ENCODE measurements at regions not wholly inside any gene's neighbourhood (a gene's known extent, or its start where the extent isn't known, plus 50 kb on each side); places are given as distances from the start of the nearest gene placed in this dataset.
A peak's percentile ranks its signal among the peaks of the same experiment; 100 is the strongest.

- no peak for DNase-seq (ENCODE audit: low read depth in 4 of 4, low spot score in 3 of 4)
Observed at GRCh38 chr17:72338304-72338703, 217.5 kb downstream of the SOX9 start.

GRCh38 chr17:72338847-72339790 lies 218.3 kb downstream of the SOX9 start:
- peak in 1 of 4 donors; percentile 53 for DNase-seq (ENCODE audit: low read depth in 4 of 4, low spot score in 3 of 4)

DNA sequence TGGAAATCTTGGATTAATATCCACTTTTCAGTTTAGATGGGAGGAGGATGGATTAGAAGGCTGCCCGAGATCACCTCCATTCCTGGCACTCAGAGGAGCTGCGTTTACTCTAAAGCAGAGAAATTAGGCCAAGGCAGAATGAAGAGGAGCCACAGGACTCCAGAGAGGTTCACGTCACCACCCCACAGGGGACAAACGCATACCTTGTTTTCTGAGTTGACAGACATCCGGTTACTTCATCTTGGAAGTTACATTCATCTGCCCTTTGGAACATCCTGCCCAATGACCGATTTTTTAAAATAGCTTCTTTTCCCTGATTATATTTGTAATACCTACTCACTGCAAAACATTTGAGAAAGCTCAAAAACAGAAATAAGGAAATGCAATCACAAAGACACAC lies 220.0 kb downstream of the SOX9 start:
- DNase-seq (ENCODE audit: low read depth in 4 of 4, low spot score in 3 of 4), result no peak

GRCh38 chr17:72342061-72342460 lies 221.2 kb downstream of the SOX9 start:
- no peak for DNase-seq (ENCODE audit: low read depth in 4 of 4, low spot score in 3 of 4)

- DNase-seq (ENCODE audit: low read depth in 4 of 4, low spot score in 3 of 4), result peak in 1 of 4 donors; percentile 49
Observed at GRCh38 chr17:72342627-72343527, 222.1 kb downstream of the SOX9 start.

DNA sequence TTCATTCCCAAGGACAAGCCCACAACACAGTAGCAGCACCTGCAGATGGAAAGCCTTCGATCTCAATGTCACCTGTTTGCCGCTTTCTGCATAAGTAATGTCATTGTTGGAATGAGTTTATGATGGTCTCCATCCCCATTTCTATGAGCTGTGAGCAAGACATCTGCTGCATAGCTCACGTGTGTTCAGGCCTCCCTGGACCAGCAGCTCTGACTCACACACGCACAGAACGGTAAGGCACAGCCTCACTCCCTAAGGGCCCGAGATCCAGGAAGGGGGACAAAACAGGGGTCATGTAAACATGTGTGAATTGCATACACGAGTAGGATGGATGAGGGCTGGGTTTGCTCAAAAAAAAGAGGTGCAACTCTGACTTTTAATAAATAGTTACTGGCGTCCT lies 223.1 kb downstream of the SOX9 start:
- no peak for DNase-seq (ENCODE audit: low read depth in 4 of 4, low spot score in 3 of 4)

GRCh38 chr17:72344613-72345012 lies 223.8 kb downstream of the SOX9 start:
- DNase-seq (ENCODE audit: low read depth in 4 of 4, low spot score in 3 of 4), result no peak

- DNase-seq (ENCODE audit: low read depth in 4 of 4, low spot score in 3 of 4), result no peak
Observed at GRCh38 chr17:72345088-72345487, 224.3 kb downstream of the SOX9 start.

- DNase-seq (ENCODE audit: low read depth in 4 of 4, low spot score in 3 of 4), result no peak
Observed at GRCh38 chr17:72345536-72345935, 224.7 kb downstream of the SOX9 start.

GRCh38 chr17:72346306-72346705 lies 225.5 kb downstream of the SOX9 start:
- DNase-seq (ENCODE audit: low read depth in 4 of 4, low spot score in 3 of 4), result no peak

- no peak for DNase-seq (ENCODE audit: low read depth in 4 of 4, low spot score in 3 of 4)
Observed at GRCh38 chr17:72349011-72349410, 228.2 kb downstream of the SOX9 start.

- DNase-seq (ENCODE audit: low read depth in 4 of 4, low spot score in 3 of 4), result no peak
Observed at GRCh38 chr17:72349491-72349995, 228.7 kb downstream of the SOX9 start.

DNA sequence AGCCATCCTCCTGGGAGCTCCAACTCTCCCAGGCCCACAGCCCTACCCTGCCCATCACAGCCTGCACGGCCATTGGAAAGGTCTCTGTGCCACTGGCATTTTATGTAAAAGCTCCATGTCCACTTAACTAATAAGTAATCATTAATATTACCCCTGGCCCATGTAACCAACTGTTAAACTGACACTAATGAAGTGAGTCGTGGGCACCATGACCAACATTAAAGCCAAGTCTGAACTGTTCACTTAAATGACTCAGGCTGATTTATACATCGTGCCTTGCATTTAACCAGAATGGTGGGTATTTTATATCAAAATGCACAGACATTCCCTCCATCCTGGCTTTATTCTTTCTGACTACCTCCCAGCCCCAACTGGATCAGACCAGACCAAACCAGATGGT lies 229.3 kb downstream of the SOX9 start:
- DNase-seq (ENCODE audit: low read depth in 4 of 4, low spot score in 3 of 4), result no peak

- no peak for DNase-seq (ENCODE audit: low read depth in 4 of 4, low spot score in 3 of 4)
Observed at GRCh38 chr17:72351365-72351764, 230.5 kb downstream of the SOX9 start.

DNA sequence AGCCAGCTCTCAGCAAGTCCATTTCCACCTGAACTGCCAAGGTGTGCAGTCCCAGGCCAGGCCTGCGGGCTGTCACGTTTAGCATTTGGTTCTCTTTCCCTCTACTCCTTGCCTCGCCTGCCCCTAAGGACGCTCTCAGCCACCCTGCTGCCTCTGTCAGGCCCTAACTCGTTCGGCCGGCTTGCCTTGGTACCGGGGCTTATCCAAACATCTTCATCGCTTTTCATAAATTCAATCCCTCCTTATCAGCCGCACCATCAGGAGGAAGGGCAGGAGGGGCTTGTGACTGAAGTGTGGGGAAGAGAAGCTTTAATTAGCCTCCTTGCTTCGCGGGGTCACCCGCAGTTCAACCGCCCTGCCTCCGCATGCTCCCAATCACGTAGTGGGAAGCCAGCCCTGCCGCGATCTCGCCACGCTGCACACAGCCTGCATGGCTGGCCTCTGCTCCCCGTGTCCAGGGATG lies 231.1 kb downstream of the SOX9 start:
- DNase-seq (ENCODE audit: low read depth in 4 of 4, low spot score in 3 of 4), result no peak

DNA sequence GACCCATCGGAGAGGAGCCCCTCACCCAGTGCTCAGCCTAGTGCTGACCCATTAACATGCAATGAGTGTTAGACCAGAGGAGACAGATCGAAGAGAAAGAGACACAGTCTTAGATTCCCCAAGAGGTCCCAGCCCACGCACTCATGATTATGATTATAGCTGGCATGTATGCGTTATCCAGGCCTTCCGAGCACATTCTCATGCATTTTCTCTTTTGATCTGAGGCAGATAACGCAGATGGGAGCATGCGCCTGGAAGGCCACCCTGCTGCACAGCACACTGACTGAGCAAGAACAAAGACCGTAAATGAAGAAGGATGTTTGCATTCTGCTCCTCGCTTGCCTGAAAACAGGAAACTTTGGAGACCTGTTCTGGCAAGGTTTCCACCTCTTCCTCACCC lies 232.7 kb downstream of the SOX9 start:
- DNase-seq (ENCODE audit: low read depth in 4 of 4, low spot score in 3 of 4), result no peak

DNA sequence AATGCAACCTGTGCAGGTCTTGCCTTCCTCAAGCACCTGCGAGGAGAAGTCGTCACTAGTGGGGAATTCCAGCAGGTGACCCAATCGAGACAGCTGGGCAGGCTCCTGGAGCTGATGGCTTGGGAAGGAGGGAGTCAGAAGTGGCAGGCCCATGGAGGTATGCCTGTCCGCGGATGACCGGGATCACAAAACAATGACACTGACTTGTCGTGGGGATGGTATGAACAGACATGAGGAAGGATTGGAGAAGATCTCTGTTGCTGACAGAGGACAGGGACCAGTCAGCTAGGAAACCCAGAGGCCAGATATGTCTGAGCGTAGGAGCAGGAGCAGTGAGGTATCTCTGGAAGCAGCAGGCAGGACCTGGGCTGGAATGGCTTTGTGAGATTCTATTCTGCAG lies 233.3 kb downstream of the SOX9 start:
- no peak for DNase-seq (ENCODE audit: low read depth in 4 of 4, low spot score in 3 of 4)

GRCh38 chr17:72357764-72358365 lies 237.0 kb downstream of the SOX9 start:
- DNase-seq (ENCODE audit: low read depth in 4 of 4, low spot score in 3 of 4), result no peak

- no peak for DNase-seq (ENCODE audit: low read depth in 4 of 4, low spot score in 3 of 4)
Observed at GRCh38 chr17:72358465-72358864, 237.6 kb downstream of the SOX9 start.

GRCh38 chr17:72359274-72359673 lies 238.5 kb downstream of the SOX9 start:
- DNase-seq (ENCODE audit: low read depth in 4 of 4, low spot score in 3 of 4), result no peak

- no peak for DNase-seq (ENCODE audit: low read depth in 4 of 4, low spot score in 3 of 4)
Observed at GRCh38 chr17:72359811-72360210, 239.0 kb downstream of the SOX9 start.
